ENCODE measurements at regions not wholly inside any gene's neighbourhood (a gene's known extent, or its start where the extent isn't known, plus 50 kb on each side); places are given as distances from the start of the nearest gene placed in this dataset.

DNA sequence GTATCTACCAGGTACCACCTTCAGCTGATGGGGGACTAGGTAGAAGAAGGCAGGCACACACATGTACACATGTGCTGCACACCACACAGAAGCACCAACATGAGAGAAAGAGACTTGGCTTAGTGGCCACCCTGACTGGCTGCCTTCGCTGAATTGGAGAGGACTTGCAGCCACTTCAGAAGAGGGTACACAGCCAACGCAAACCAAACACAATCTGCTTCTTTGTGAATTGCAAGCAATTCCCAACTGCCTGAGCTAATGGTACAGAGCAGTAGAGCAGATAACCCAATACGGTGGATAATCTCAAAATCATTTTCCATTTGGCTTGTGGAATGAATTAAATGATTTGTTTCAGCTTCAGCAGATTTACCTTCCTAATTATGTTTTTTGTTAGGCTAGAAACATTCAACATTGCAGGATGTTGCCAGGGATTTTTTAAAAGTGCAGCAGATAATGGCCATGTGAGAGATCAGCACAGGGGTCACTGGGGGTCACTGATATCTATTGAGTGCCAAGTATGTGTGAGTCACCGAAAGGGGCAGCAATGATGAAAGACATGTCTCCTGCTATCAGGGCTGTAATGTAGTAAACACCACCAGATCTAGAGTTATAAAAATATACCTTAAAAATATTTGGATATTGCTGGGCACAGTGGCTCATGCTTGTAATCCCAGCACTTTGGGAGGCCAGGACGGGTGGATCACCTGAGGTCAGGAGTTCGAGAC, 652.6 kb downstream of the BCL11A start:
- no peak for DNase-seq
- Histone ChIP-seq H3K9me3 (ENCODE audit: control insufficient read depth, low read length) (no peaks in the 10 kb centered on the region), H3K36me3 (ENCODE audit: control insufficient read depth, insufficient read depth, low read length) (no peaks in the 10 kb centered on the region), H3K4me1 (ENCODE audit: control insufficient read depth, insufficient read depth, low read length) (no peaks in the 10 kb centered on the region), H3K9ac (ENCODE audit: extremely low read depth, low read length, poor library complexity, severe bottlenecking) (no peak overlapping the region), H3K4me3 (ENCODE audit: low read length) (no peak overlapping the region), H3K27me3 (ENCODE audit: control insufficient read depth, insufficient read depth, low read length, poor library complexity, severe bottlenecking) (no peaks in the 10 kb centered on the region), H3K27ac (ENCODE audit: low read depth, low read length) (no peak overlapping the region)
- 93 to 95% methylated on average over 3 to 6 of the region's 6 CpGs for WGBS, 2 experiments (ENCODE audit: insufficient coverage in 1 of 2, insufficient read length in 1 of 2)
- no peaks in the 10 kb centered on the region for H3K36me3 Mint-ChIP-seq (ENCODE audit: low read depth)
- H3K4me1 Mint-ChIP-seq: no peaks in the 10 kb centered on the region
- H3K27me3 Mint-ChIP-seq (ENCODE audit: insufficient read depth): no peaks in the 10 kb centered on the region
- TF ChIP-seq, protein P1, sequence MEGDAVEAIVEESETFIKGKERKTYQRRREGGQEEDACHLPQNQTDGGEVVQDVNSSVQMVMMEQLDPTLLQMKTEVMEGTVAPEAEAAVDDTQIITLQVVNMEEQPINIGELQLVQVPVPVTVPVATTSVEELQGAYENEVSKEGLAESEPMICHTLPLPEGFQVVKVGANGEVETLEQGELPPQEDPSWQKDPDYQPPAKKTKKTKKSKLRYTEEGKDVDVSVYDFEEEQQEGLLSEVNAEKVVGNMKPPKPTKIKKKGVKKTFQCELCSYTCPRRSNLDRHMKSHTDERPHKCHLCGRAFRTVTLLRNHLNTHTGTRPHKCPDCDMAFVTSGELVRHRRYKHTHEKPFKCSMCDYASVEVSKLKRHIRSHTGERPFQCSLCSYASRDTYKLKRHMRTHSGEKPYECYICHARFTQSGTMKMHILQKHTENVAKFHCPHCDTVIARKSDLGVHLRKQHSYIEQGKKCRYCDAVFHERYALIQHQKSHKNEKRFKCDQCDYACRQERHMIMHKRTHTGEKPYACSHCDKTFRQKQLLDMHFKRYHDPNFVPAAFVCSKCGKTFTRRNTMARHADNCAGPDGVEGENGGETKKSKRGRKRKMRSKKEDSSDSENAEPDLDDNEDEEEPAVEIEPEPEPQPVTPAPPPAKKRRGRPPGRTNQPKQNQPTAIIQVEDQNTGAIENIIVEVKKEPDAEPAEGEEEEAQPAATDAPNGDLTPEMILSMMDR (conservative IDR thresholded peaks at IDR 0.05): no peak
- H3K9me3 Mint-ChIP-seq: no peaks in the 10 kb centered on the region
- H3K4me3 Mint-ChIP-seq: no peak overlapping the region
- no peak overlapping the region for H3K27ac Mint-ChIP-seq

GRCh38 chr2:59899692-59900091, 653.8 kb downstream of the BCL11A start:
- TF ChIP-seq, protein P1 (conservative IDR thresholded peaks at IDR 0.05): no peak
- 93 to 100% methylated on average over 2 to 3 of the region's 3 CpGs for WGBS, 2 experiments (ENCODE audit: insufficient coverage in 1 of 2, insufficient read length in 1 of 2)
- H3K36me3 Mint-ChIP-seq (ENCODE audit: low read depth): no peaks in the 10 kb centered on the region

GRCh38 chr2:59896499-59897245, 656.8 kb downstream of the BCL11A start:
- 89% methylated on average over 3 of the region's 3 CpGs; no CpG with 5 or more reads in 1 of the 2 experiments for WGBS, 2 experiments (ENCODE audit: insufficient coverage in 1 of 2, insufficient read length in 1 of 2)
- no peaks in the 10 kb centered on the region for H3K27me3 Mint-ChIP-seq (ENCODE audit: insufficient read depth)
- no peaks in the 10 kb centered on the region for H3K36me3 Mint-ChIP-seq (ENCODE audit: low read depth)
- Histone ChIP-seq H3K36me3 (ENCODE audit: control insufficient read depth, insufficient read depth, low read length) (no peaks in the 10 kb centered on the region), H3K9ac (ENCODE audit: extremely low read depth, low read length, poor library complexity, severe bottlenecking) (no peak overlapping the region), H3K27ac (ENCODE audit: low read depth, low read length) (no peak overlapping the region), H3K27me3 (ENCODE audit: control insufficient read depth, insufficient read depth, low read length, poor library complexity, severe bottlenecking) (no peaks in the 10 kb centered on the region), H3K4me3 (ENCODE audit: low read length) (no peak overlapping the region), H3K4me1 (ENCODE audit: control insufficient read depth, insufficient read depth, low read length) (no peaks in the 10 kb centered on the region), H3K9me3 (ENCODE audit: control insufficient read depth, low read length) (no peaks in the 10 kb centered on the region)
- no peak overlapping the region for H3K27ac Mint-ChIP-seq
- TF ChIP-seq, protein P1 (conservative IDR thresholded peaks at IDR 0.05): no peak
- H3K4me3 Mint-ChIP-seq: no peak overlapping the region
- H3K9me3 Mint-ChIP-seq: no peaks in the 10 kb centered on the region
- H3K4me1 Mint-ChIP-seq: peaks cover 2% of the 10 kb centered on the region
- no peak for DNase-seq

More at GRCh38 chr2:59899692-59900091, 653.8 kb downstream of the BCL11A start:
- Histone ChIP-seq H3K9ac (ENCODE audit: extremely low read depth, low read length, poor library complexity, severe bottlenecking) (no peak overlapping the region), H3K4me3 (ENCODE audit: low read length) (no peak overlapping the region), H3K27me3 (ENCODE audit: control insufficient read depth, insufficient read depth, low read length, poor library complexity, severe bottlenecking) (no peaks in the 10 kb centered on the region), H3K36me3 (ENCODE audit: control insufficient read depth, insufficient read depth, low read length) (no peaks in the 10 kb centered on the region), H3K27ac (ENCODE audit: low read depth, low read length) (no peak overlapping the region), H3K4me1 (ENCODE audit: control insufficient read depth, insufficient read depth, low read length) (no peaks in the 10 kb centered on the region), H3K9me3 (ENCODE audit: control insufficient read depth, low read length) (no peaks in the 10 kb centered on the region)
- Mint-ChIP-seq H3K4me3 (no peak overlapping the region), H3K27me3 (ENCODE audit: insufficient read depth) (no peaks in the 10 kb centered on the region), H3K27ac (no peak overlapping the region), H3K4me1 (no peaks in the 10 kb centered on the region), H3K9me3 (no peaks in the 10 kb centered on the region)
- no peak for DNase-seq

Data from endodermal cell (in vitro differentiated cells).